Activated CD4-positive, alpha-beta memory T cell treated with anti-CD3 and anti-CD28 coated beads, Interleukin-2, amount 10 ng/mL, durations not matched to agents 7 days and 5 days (primary cell): ENCODE measurements at regions not wholly inside any gene's neighbourhood (a gene's known extent, or its start where the extent isn't known, plus 50 kb on each side); places are given as distances from the start of the nearest gene placed in this dataset.

Experiments used
- CTCF ChIA-PET: fragments of 350-600 bp; sonication (Branson Sonifier 250); formaldehyde crosslinking; loops from one replicate; lab custom pipeline; 2021; ENCODE audit warnings: antibody characterized with exemption, inconsistent platforms; lab: Charles Lee
- POLR2A ChIA-PET: fragments of 350-600 bp; sonication (Branson Sonifier 250); formaldehyde crosslinking; loops from one replicate; lab custom pipeline; 2021; ENCODE audit warnings: antibody characterized with exemption; lab: Charles Lee
- DNase-seq: peaks from one replicate; pipeline ENCODE4 v3.0.0-alpha.2; 2020
- H3K27ac Mint-ChIP-seq: one replicate; pipeline ENCODE4 v1.8.0; 2021; ENCODE audit warnings: mild to moderate bottlenecking, mixed read lengths
- H3K27me3 Mint-ChIP-seq: one replicate; pipeline ENCODE4 v1.8.0; 2021; ENCODE audit warnings: mixed read lengths
- H3K36me3 Mint-ChIP-seq: one replicate; pipeline ENCODE4 v1.8.0; 2021; ENCODE audit warnings: low read depth, mixed read lengths
- H3K4me1 Mint-ChIP-seq: one replicate; pipeline ENCODE4 v1.8.0; 2021; ENCODE audit warnings: mixed read lengths
- H3K4me3 Mint-ChIP-seq: one replicate; pipeline ENCODE4 v1.8.0; 2021; ENCODE audit warnings: mild to moderate bottlenecking, mixed read lengths
- H3K9me3 Mint-ChIP-seq: one replicate; pipeline ENCODE4 v1.8.0; 2021; ENCODE audit warnings: mixed read lengths

- POLR2A ChIA-PET, result no interaction called here
- no peaks in the 10 kb centered on the region for H3K27me3 Mint-ChIP-seq
Observed at GRCh38 chr3:80018375-80018774, 250.6 kb upstream of the ROBO1 start.

GRCh38 chr3:80017369-80017768 is 249.6 kb upstream of the ROBO1 start:
- Mint-ChIP-seq H3K36me3 (no peaks in the 10 kb centered on the region), H3K27ac (no peak overlapping the region), H3K4me1 (no peaks in the 10 kb centered on the region), H3K4me3 (no peak overlapping the region), H3K9me3 (peaks cover 6% of the 10 kb centered on the region), H3K27me3 (no peaks in the 10 kb centered on the region)
- DNase-seq, result no peak
- CTCF ChIA-PET, result no interaction called here
- POLR2A ChIA-PET, result no interaction called here

More at GRCh38 chr3:80018375-80018774, 250.6 kb upstream of the ROBO1 start:
- no peak for DNase-seq
- Mint-ChIP-seq H3K27ac (no peak overlapping the region), H3K9me3 (peaks cover 6% of the 10 kb centered on the region), H3K36me3 (no peaks in the 10 kb centered on the region), H3K4me1 (no peaks in the 10 kb centered on the region), H3K4me3 (no peak overlapping the region)
- CTCF ChIA-PET, result no interaction called here

GRCh38 chr3:80014576-80014975 is 246.8 kb upstream of the ROBO1 start:
- Mint-ChIP-seq H3K4me3 (no peak overlapping the region), H3K27ac (no peak overlapping the region), H3K9me3 (no peaks in the 10 kb centered on the region), H3K4me1 (no peaks in the 10 kb centered on the region), H3K27me3 (no peaks in the 10 kb centered on the region), H3K36me3 (no peaks in the 10 kb centered on the region)
- no peak for DNase-seq
- ChIA-PET POLR2A (no interaction called here), CTCF (no interaction called here)

GRCh38 chr3:80010021-80010571 is 242.3 kb upstream of the ROBO1 start:
- no peak overlapping the region for H3K4me3 Mint-ChIP-seq
- H3K27me3 Mint-ChIP-seq, result no peaks in the 10 kb centered on the region
- CTCF ChIA-PET, result no interaction called here
- no peak for DNase-seq
- no peaks in the 10 kb centered on the region for H3K4me1 Mint-ChIP-seq
- H3K27ac Mint-ChIP-seq, result no peak overlapping the region
- POLR2A ChIA-PET, result no interaction called here
- H3K9me3 Mint-ChIP-seq, result peaks cover 7% of the 10 kb centered on the region
- no peaks in the 10 kb centered on the region for H3K36me3 Mint-ChIP-seq

- no peak for DNase-seq
- no peaks in the 10 kb centered on the region for H3K36me3 Mint-ChIP-seq
- ChIA-PET CTCF (no interaction called here), POLR2A (no interaction called here)
- no peaks in the 10 kb centered on the region for H3K4me1 Mint-ChIP-seq
- H3K27ac Mint-ChIP-seq, result no peak overlapping the region
- no peaks in the 10 kb centered on the region for H3K27me3 Mint-ChIP-seq
- no peak overlapping the region for H3K4me3 Mint-ChIP-seq
- H3K9me3 Mint-ChIP-seq, result peaks cover 7% of the 10 kb centered on the region
Observed at GRCh38 chr3:80007522-80007921, 239.7 kb upstream of the ROBO1 start.

GRCh38 chr3:80006315-80006714 is 238.5 kb upstream of the ROBO1 start:
- no peaks in the 10 kb centered on the region for H3K36me3 Mint-ChIP-seq
- no peak overlapping the region for H3K27ac Mint-ChIP-seq
- CTCF ChIA-PET, result no interaction called here
- no peaks in the 10 kb centered on the region for H3K4me1 Mint-ChIP-seq
- H3K4me3 Mint-ChIP-seq, result no peak overlapping the region
- POLR2A ChIA-PET, result no interaction called here
- no peaks in the 10 kb centered on the region for H3K27me3 Mint-ChIP-seq
- peaks cover 7% of the 10 kb centered on the region for H3K9me3 Mint-ChIP-seq
- DNase-seq, result no peak

- no peaks in the 10 kb centered on the region for H3K27me3 Mint-ChIP-seq
- H3K36me3 Mint-ChIP-seq, result no peaks in the 10 kb centered on the region
- ChIA-PET CTCF (no interaction called here), POLR2A (no interaction called here)
- H3K4me1 Mint-ChIP-seq, result no peaks in the 10 kb centered on the region
- H3K9me3 Mint-ChIP-seq, result peaks cover 4% of the 10 kb centered on the region
- no peak for DNase-seq
- H3K27ac Mint-ChIP-seq, result no peak overlapping the region
- H3K4me3 Mint-ChIP-seq, result no peak overlapping the region
Observed at GRCh38 chr3:80000022-80000421, 232.2 kb upstream of the ROBO1 start.

GRCh38 chr3:79994397-79994796 is 226.6 kb upstream of the ROBO1 start:
- POLR2A ChIA-PET, result no interaction called here
- H3K27me3 Mint-ChIP-seq, result no peaks in the 10 kb centered on the region
- CTCF ChIA-PET, result no interaction called here

GRCh38 chr3:79986338-79986737 is 218.5 kb upstream of the ROBO1 start:
- H3K4me1 Mint-ChIP-seq, result no peaks in the 10 kb centered on the region
- CTCF ChIA-PET, result no interaction called here
- H3K27me3 Mint-ChIP-seq, result no peaks in the 10 kb centered on the region
- H3K4me3 Mint-ChIP-seq, result no peak overlapping the region
- POLR2A ChIA-PET, result no interaction called here
- peaks cover 11% of the 10 kb centered on the region for H3K9me3 Mint-ChIP-seq
- no peak for DNase-seq
- H3K27ac Mint-ChIP-seq, result no peak overlapping the region
- no peaks in the 10 kb centered on the region for H3K36me3 Mint-ChIP-seq

More at GRCh38 chr3:79994397-79994796, 226.6 kb upstream of the ROBO1 start:
- Mint-ChIP-seq H3K27ac (no peak overlapping the region), H3K9me3 (peaks cover 9% of the 10 kb centered on the region), H3K36me3 (no peaks in the 10 kb centered on the region), H3K4me1 (no peaks in the 10 kb centered on the region), H3K4me3 (no peak overlapping the region)
- no peak for DNase-seq

GRCh38 chr3:79985816-79986215 is 218.0 kb upstream of the ROBO1 start:
- ChIA-PET POLR2A (no interaction called here), CTCF (no interaction called here)

GRCh38 chr3:79983118-79983517 is 215.3 kb upstream of the ROBO1 start:
- Mint-ChIP-seq H3K4me3 (no peak overlapping the region), H3K36me3 (no peaks in the 10 kb centered on the region)

More at GRCh38 chr3:79985816-79986215, 218.0 kb upstream of the ROBO1 start:
- no peak for DNase-seq
- Mint-ChIP-seq H3K36me3 (no peaks in the 10 kb centered on the region), H3K4me1 (no peaks in the 10 kb centered on the region), H3K4me3 (no peak overlapping the region), H3K27me3 (no peaks in the 10 kb centered on the region), H3K9me3 (peaks cover 10% of the 10 kb centered on the region), H3K27ac (no peak overlapping the region)

GRCh38 chr3:79979990-79980389 is 212.2 kb upstream of the ROBO1 start:
- H3K27me3 Mint-ChIP-seq, result no peaks in the 10 kb centered on the region
- ChIA-PET CTCF (no interaction called here), POLR2A (no interaction called here)
- no peaks in the 10 kb centered on the region for H3K4me1 Mint-ChIP-seq
- peaks cover 10% of the 10 kb centered on the region for H3K9me3 Mint-ChIP-seq
- H3K36me3 Mint-ChIP-seq, result no peaks in the 10 kb centered on the region
- no peak overlapping the region for H3K27ac Mint-ChIP-seq
- no peak for DNase-seq
- no peak overlapping the region for H3K4me3 Mint-ChIP-seq

More at GRCh38 chr3:79983118-79983517, 215.3 kb upstream of the ROBO1 start:
- CTCF ChIA-PET, result no interaction called here
- no peaks in the 10 kb centered on the region for H3K27me3 Mint-ChIP-seq
- POLR2A ChIA-PET, result no interaction called here
- peaks cover 8% of the 10 kb centered on the region for H3K9me3 Mint-ChIP-seq
- H3K27ac Mint-ChIP-seq, result no peak overlapping the region
- H3K4me1 Mint-ChIP-seq, result no peaks in the 10 kb centered on the region
- no peak for DNase-seq

GRCh38 chr3:79976466-79976865 is 208.7 kb upstream of the ROBO1 start:
- no peaks in the 10 kb centered on the region for H3K27me3 Mint-ChIP-seq
- no peak for DNase-seq
- no peak overlapping the region for H3K27ac Mint-ChIP-seq
- peaks cover 5% of the 10 kb centered on the region for H3K9me3 Mint-ChIP-seq
- POLR2A ChIA-PET, result no interaction called here
- H3K4me3 Mint-ChIP-seq, result no peak overlapping the region
- no peaks in the 10 kb centered on the region for H3K4me1 Mint-ChIP-seq
- CTCF ChIA-PET, result no interaction called here
- H3K36me3 Mint-ChIP-seq, result no peaks in the 10 kb centered on the region

GRCh38 chr3:79973917-79974595 is 206.3 kb upstream of the ROBO1 start:
- Mint-ChIP-seq H3K4me3 (no peak overlapping the region), H3K9me3 (peaks cover 3% of the 10 kb centered on the region), H3K36me3 (no peaks in the 10 kb centered on the region), H3K27ac (no peak overlapping the region), H3K4me1 (no peaks in the 10 kb centered on the region), H3K27me3 (no peaks in the 10 kb centered on the region)
- POLR2A ChIA-PET, result no interaction called here
- no peak for DNase-seq
- CTCF ChIA-PET, result no interaction called here
